ENCODE measurements at regions not wholly inside any gene's neighbourhood (a gene's known extent, or its start where the extent isn't known, plus 50 kb on each side); places are given as distances from the start of the nearest gene placed in this dataset.

- H3K36me3 Mint-ChIP-seq (ENCODE audit: low read depth) = no peaks in the 10 kb centered on the region
- no peak for ATAC-seq (replicated peaks)
- H3K4me1 Mint-ChIP-seq = no peaks in the 10 kb centered on the region
- no peak overlapping the region for H3K4me3 Mint-ChIP-seq
- H3K9me3 Mint-ChIP-seq = peaks cover 3% of the 10 kb centered on the region
- no peak overlapping the region for H3K27ac Mint-ChIP-seq
- no peaks in the 10 kb centered on the region for H3K27me3 Mint-ChIP-seq
These were observed 107.6 kb upstream of the SEMA6D start for GRCh38 chr15:47609693-47610092.

- Mint-ChIP-seq H3K27ac (no peak overlapping the region), H3K36me3 (ENCODE audit: low read depth) (no peaks in the 10 kb centered on the region), H3K4me3 (no peak overlapping the region), H3K9me3 (no peaks in the 10 kb centered on the region), H3K27me3 (no peaks in the 10 kb centered on the region), H3K4me1 (no peaks in the 10 kb centered on the region)
- no peak for ATAC-seq (replicated peaks)
These were observed 106.6 kb upstream of the SEMA6D start for GRCh38 chr15:47610736-47611135.

- Mint-ChIP-seq H3K36me3 (ENCODE audit: low read depth) (no peaks in the 10 kb centered on the region), H3K9me3 (no peaks in the 10 kb centered on the region), H3K4me1 (no peaks in the 10 kb centered on the region), H3K4me3 (no peak overlapping the region), H3K27me3 (no peaks in the 10 kb centered on the region), H3K27ac (no peak overlapping the region)
- ATAC-seq (replicated peaks) = no peak
These were observed 102.8 kb upstream of the SEMA6D start for GRCh38 chr15:47614360-47615011.

GRCh38 chr15:47616876-47617275, 100.4 kb upstream of the SEMA6D start:
- no peak for ATAC-seq (replicated peaks)
- Mint-ChIP-seq H3K4me3 (no peak overlapping the region), H3K27me3 (peaks cover 2% of the 10 kb centered on the region), H3K27ac (no peak overlapping the region), H3K36me3 (ENCODE audit: low read depth) (no peaks in the 10 kb centered on the region), H3K9me3 (peaks cover 7% of the 10 kb centered on the region), H3K4me1 (no peaks in the 10 kb centered on the region)

- no peaks in the 10 kb centered on the region for H3K4me1 Mint-ChIP-seq
These were observed 99.1 kb upstream of the SEMA6D start for GRCh38 chr15:47618241-47618640.

GRCh38 chr15:47620960-47621681, 96.2 kb upstream of the SEMA6D start:
- H3K4me1 Mint-ChIP-seq = no peaks in the 10 kb centered on the region
- peaks cover 7% of the 10 kb centered on the region for H3K9me3 Mint-ChIP-seq
- H3K27me3 Mint-ChIP-seq = peaks cover 5% of the 10 kb centered on the region
- H3K27ac Mint-ChIP-seq = no peak overlapping the region
- H3K4me3 Mint-ChIP-seq = no peak overlapping the region
- no peak for ATAC-seq (replicated peaks)
- no peaks in the 10 kb centered on the region for H3K36me3 Mint-ChIP-seq (ENCODE audit: low read depth)

More at GRCh38 chr15:47618241-47618640, 99.1 kb upstream of the SEMA6D start:
- peaks cover 2% of the 10 kb centered on the region for H3K27me3 Mint-ChIP-seq
- ATAC-seq (replicated peaks) = no peak
- H3K4me3 Mint-ChIP-seq = no peak overlapping the region
- H3K9me3 Mint-ChIP-seq = peaks cover 7% of the 10 kb centered on the region
- no peaks in the 10 kb centered on the region for H3K36me3 Mint-ChIP-seq (ENCODE audit: low read depth)
- no peak overlapping the region for H3K27ac Mint-ChIP-seq

GRCh38 chr15:47622055-47622454, 95.2 kb upstream of the SEMA6D start:
- Mint-ChIP-seq H3K27me3 (peaks cover 5% of the 10 kb centered on the region), H3K9me3 (peaks cover 7% of the 10 kb centered on the region), H3K36me3 (ENCODE audit: low read depth) (no peaks in the 10 kb centered on the region), H3K4me3 (no peak overlapping the region), H3K4me1 (no peaks in the 10 kb centered on the region), H3K27ac (no peak overlapping the region)
- ATAC-seq (replicated peaks) = no peak

GRCh38 chr15:47624503-47624902, 92.8 kb upstream of the SEMA6D start:
- no peak for ATAC-seq (replicated peaks)
- no peak overlapping the region for H3K4me3 Mint-ChIP-seq
- H3K36me3 Mint-ChIP-seq (ENCODE audit: low read depth) = no peaks in the 10 kb centered on the region
- peaks cover 5% of the 10 kb centered on the region for H3K27me3 Mint-ChIP-seq
- H3K27ac Mint-ChIP-seq = no peak overlapping the region
- no peaks in the 10 kb centered on the region for H3K4me1 Mint-ChIP-seq
- H3K9me3 Mint-ChIP-seq = peaks cover 7% of the 10 kb centered on the region

GRCh38 chr15:47639042-47639441, 78.3 kb upstream of the SEMA6D start:
- Mint-ChIP-seq H3K4me3 (no peak overlapping the region), H3K9me3 (no peaks in the 10 kb centered on the region), H3K36me3 (ENCODE audit: low read depth) (no peaks in the 10 kb centered on the region), H3K27me3 (no peaks in the 10 kb centered on the region), H3K4me1 (no peaks in the 10 kb centered on the region), H3K27ac (no peak overlapping the region)
- no peak for ATAC-seq (replicated peaks)

- no peak for ATAC-seq (replicated peaks)
- H3K27me3 Mint-ChIP-seq = no peaks in the 10 kb centered on the region
- no peaks in the 10 kb centered on the region for H3K4me1 Mint-ChIP-seq
- H3K9me3 Mint-ChIP-seq = no peaks in the 10 kb centered on the region
- no peak overlapping the region for H3K27ac Mint-ChIP-seq
- no peak overlapping the region for H3K4me3 Mint-ChIP-seq
- H3K36me3 Mint-ChIP-seq (ENCODE audit: low read depth) = no peaks in the 10 kb centered on the region
These were observed 77.2 kb upstream of the SEMA6D start for GRCh38 chr15:47640079-47640478.

- H3K36me3 Mint-ChIP-seq (ENCODE audit: low read depth) = no peaks in the 10 kb centered on the region
- H3K27ac Mint-ChIP-seq = no peak overlapping the region
- H3K4me1 Mint-ChIP-seq = no peaks in the 10 kb centered on the region
- H3K27me3 Mint-ChIP-seq = no peaks in the 10 kb centered on the region
- ATAC-seq (replicated peaks) = no peak
- no peaks in the 10 kb centered on the region for H3K9me3 Mint-ChIP-seq
- no peak overlapping the region for H3K4me3 Mint-ChIP-seq
These were observed 76.4 kb upstream of the SEMA6D start for GRCh38 chr15:47640901-47641300.

GRCh38 chr15:47644722-47645121, 72.6 kb upstream of the SEMA6D start:
- Mint-ChIP-seq H3K4me3 (no peak overlapping the region), H3K27me3 (no peaks in the 10 kb centered on the region), H3K9me3 (no peaks in the 10 kb centered on the region), H3K36me3 (ENCODE audit: low read depth) (no peaks in the 10 kb centered on the region), H3K4me1 (no peaks in the 10 kb centered on the region), H3K27ac (no peak overlapping the region)
- no peak for ATAC-seq (replicated peaks)

GRCh38 chr15:47650564-47650963, 66.7 kb upstream of the SEMA6D start:
- Mint-ChIP-seq H3K4me1 (no peaks in the 10 kb centered on the region), H3K27me3 (peaks cover 4% of the 10 kb centered on the region), H3K36me3 (ENCODE audit: low read depth) (no peaks in the 10 kb centered on the region), H3K4me3 (no peak overlapping the region), H3K27ac (no peak overlapping the region), H3K9me3 (no peaks in the 10 kb centered on the region)
- no peak for ATAC-seq (replicated peaks)

GRCh38 chr15:47652328-47652727, 65.0 kb upstream of the SEMA6D start:
- H3K27ac Mint-ChIP-seq = no peak overlapping the region
- no peak overlapping the region for H3K4me3 Mint-ChIP-seq
- H3K9me3 Mint-ChIP-seq = no peaks in the 10 kb centered on the region
- peaks cover 4% of the 10 kb centered on the region for H3K27me3 Mint-ChIP-seq
- no peaks in the 10 kb centered on the region for H3K4me1 Mint-ChIP-seq
- no peak for ATAC-seq (replicated peaks)
- H3K36me3 Mint-ChIP-seq (ENCODE audit: low read depth) = no peaks in the 10 kb centered on the region

GRCh38 chr15:47652844-47653243, 64.5 kb upstream of the SEMA6D start:
- H3K27ac Mint-ChIP-seq = no peak overlapping the region
- peaks cover 4% of the 10 kb centered on the region for H3K27me3 Mint-ChIP-seq
- no peaks in the 10 kb centered on the region for H3K36me3 Mint-ChIP-seq (ENCODE audit: low read depth)
- H3K4me3 Mint-ChIP-seq = no peak overlapping the region
- no peak for ATAC-seq (replicated peaks)
- H3K9me3 Mint-ChIP-seq = no peaks in the 10 kb centered on the region
- no peaks in the 10 kb centered on the region for H3K4me1 Mint-ChIP-seq
